Spleen (tissue), 11 donors: ENCODE measurements at regions not wholly inside any gene's neighbourhood (a gene's known extent, or its start where the extent isn't known, plus 50 kb on each side); places are given as distances from the start of the nearest gene placed in this dataset.

ENCODE experiments used
- DNase-seq: peaks from one replicate; pipeline ENCODE4 v3.0.0-alpha.2; 2020
- H3K27ac ChIP-seq, 8 donors: fragments of 200-600 bp; sonication (generic) in 7 of 8; 1 replicate in 4 of 8; 2 replicates in 4 of 8; pipeline versions ENCODE4 v1.5.0 to v1.8.0; 2016 to 2021; ENCODE audit warnings: inconsistent platforms in 4 of 8, mild to moderate bottlenecking in 4 of 8, moderate library complexity in 1 of 8
- H3K27me3 ChIP-seq, 7 donors: fragments of 200-600 bp; sonication (generic) in 6 of 7; replicated peaks in 1 of 7; 1 replicate in 4 of 7; 2 replicates in 3 of 7; pipeline versions ENCODE4 v1.5.0 to v1.8.0; 2016 to 2021; ENCODE audit warnings: inconsistent platforms in 3 of 7, mild to moderate bottlenecking in 1 of 7
- H3K36me3 ChIP-seq, 6 donors: fragments of 200-600 bp; sonication (generic) in 5 of 6; 1 replicate in 4 of 6; 2 replicates in 2 of 6; pipeline versions ENCODE4 v1.5.0 to v1.8.0; 2016 to 2021; ENCODE audit warnings: inconsistent platforms in 2 of 6
- H3K4me1 ChIP-seq, 6 donors: fragments of 200-600 bp; sonication (generic) in 5 of 6; 1 replicate in 3 of 6; 2 replicates in 3 of 6; pipeline versions ENCODE4 v1.5.0 to v1.8.0; 2016 to 2021; ENCODE audit warnings: inconsistent platforms in 3 of 6
- H3K4me3 ChIP-seq, 8 donors: fragments of 200-600 bp; sonication (generic) in 7 of 8; 1 replicate in 4 of 8; 2 replicates in 4 of 8; pipeline versions ENCODE4 v1.5.0 to v1.8.0; 2016 to 2021; ENCODE audit warnings: inconsistent platforms in 4 of 8, mild to moderate bottlenecking in 4 of 8, moderate library complexity in 2 of 8
- H3K9me3 ChIP-seq, 8 donors: fragments of 200-600 bp; sonication (generic) in 7 of 8; 1 replicate in 4 of 8; 2 replicates in 4 of 8; pipeline versions ENCODE4 v1.5.0 to v1.8.0; 2016 to 2021; ENCODE audit warnings: inconsistent platforms in 4 of 8
- POLR2A ChIP-seq, 3 donors: fragments of 450-650 bp; IDR thresholded peaks; one replicate each; pipeline ENCODE4 v1.5.1; 2017; ENCODE audit warnings: antibody characterized with exemption in 3 of 3, mild to moderate bottlenecking in 1 of 3
- POLR2AphosphoS5 ChIP-seq, 3 donors: sonication (generic); formaldehyde crosslinking; IDR thresholded peaks; one replicate each; pipeline ENCODE4 v1.5.1; 2017; ENCODE audit warnings: antibody characterized with exemption in 3 of 3
- WGBS, 5 donors: extraction: QIAGEN DNeasy Blood & Tissue Kit in 3 of 5; methylation state at CpG; one replicate each; pipeline versions ENCODE4 v1.1.5 to v1.1.7; 2013 to 2018; 5-methylcytosine and 5-hydroxymethylcytosine counted together
- intact Hi-C: fragments of 100-400 bp; cut with DNase I; formaldehyde crosslinking; loops from one replicate; pipeline ENCODE4 v1.15.0; 2023; ENCODE audit warnings: low total_unique reads
- TF ChIP-seq, protein P1 (sequence below), 11 experiments: fragments of 200-600 bp in 7 of 11; fragments of 450-650 bp in 4 of 11; sonication (generic) in 4 of 11; IDR thresholded peaks in 8 of 11; conservative IDR thresholded peaks in 3 of 11; 1 replicate in 7 of 11; 2 replicates in 4 of 11; pipeline versions ENCODE4 v1.4.0 to v1.8.0; 2016 to 2021; ENCODE audit warnings: antibody characterized with exemption in 11 of 11, inconsistent platforms in 4 of 11, mild to moderate bottlenecking in 1 of 11
- donor health status: healthy with polysubstance abuse.
- donor health status: DM: no; HTN: no; CAD: no; lungs with moderate emphysema.
- donor health status: DM: no; HTN: no; CAD: no.
- donor health status: Bipolar disorder and iron deficiency.
- donor health status: healthy.
- donor health status: DM: no; HTN: no; CAD: no.
- donor health status: DM: yes; HTN: yes; CAD: no.

DNA sequence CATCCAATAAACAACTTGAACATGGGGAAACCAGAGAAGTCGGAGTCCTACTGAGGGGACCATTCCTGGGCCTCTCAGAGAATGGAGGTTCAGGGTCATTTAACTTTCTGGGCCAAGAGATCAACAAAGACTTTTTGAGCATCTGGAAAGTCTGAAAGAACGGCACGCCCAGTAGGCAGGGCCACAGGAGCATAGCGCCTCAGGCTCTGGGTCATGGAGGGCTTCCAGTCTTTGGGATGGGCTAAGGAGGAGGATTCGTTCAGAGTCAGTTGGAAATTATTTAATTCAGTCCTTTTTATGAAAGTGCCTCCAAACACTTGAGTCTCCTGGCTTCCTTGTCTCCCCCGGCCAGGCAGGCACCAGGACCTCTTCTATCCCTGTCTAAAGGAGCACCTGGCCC lies 101.1 kb upstream of the GLI2 start:
- 79 to 94% (median 86%) methylated on average over 6 of the region's 6 CpGs for WGBS, 5 donors
- intact Hi-C loops: no loop called here
- Histone ChIP-seq H3K9me3 (no peaks in the 10 kb centered on the region), H3K27me3 (peaks cover 0 to 1% (median 0%) of the 10 kb centered on the region in 7 donors), H3K4me3 (no peak overlapping the region), H3K4me1 (no peaks in the 10 kb centered on the region), H3K36me3 (no peaks in the 10 kb centered on the region), H3K27ac (no peak overlapping the region)
- TF ChIP-seq POLR2AphosphoS5 (IDR thresholded peaks at IDR 0.05) (no peak), POLR2A (IDR thresholded peaks at IDR 0.05) (no peak)
- TF ChIP-seq, protein P1, sequence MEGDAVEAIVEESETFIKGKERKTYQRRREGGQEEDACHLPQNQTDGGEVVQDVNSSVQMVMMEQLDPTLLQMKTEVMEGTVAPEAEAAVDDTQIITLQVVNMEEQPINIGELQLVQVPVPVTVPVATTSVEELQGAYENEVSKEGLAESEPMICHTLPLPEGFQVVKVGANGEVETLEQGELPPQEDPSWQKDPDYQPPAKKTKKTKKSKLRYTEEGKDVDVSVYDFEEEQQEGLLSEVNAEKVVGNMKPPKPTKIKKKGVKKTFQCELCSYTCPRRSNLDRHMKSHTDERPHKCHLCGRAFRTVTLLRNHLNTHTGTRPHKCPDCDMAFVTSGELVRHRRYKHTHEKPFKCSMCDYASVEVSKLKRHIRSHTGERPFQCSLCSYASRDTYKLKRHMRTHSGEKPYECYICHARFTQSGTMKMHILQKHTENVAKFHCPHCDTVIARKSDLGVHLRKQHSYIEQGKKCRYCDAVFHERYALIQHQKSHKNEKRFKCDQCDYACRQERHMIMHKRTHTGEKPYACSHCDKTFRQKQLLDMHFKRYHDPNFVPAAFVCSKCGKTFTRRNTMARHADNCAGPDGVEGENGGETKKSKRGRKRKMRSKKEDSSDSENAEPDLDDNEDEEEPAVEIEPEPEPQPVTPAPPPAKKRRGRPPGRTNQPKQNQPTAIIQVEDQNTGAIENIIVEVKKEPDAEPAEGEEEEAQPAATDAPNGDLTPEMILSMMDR (IDR thresholded peaks at IDR 0.05 in 8 of 11, conservative IDR thresholded peaks at IDR 0.05 in 3 of 11): no peak
- DNase-seq: peak; percentile 41

GRCh38 chr2:120635146-120635545 lies 100.5 kb upstream of the GLI2 start:
- Histone ChIP-seq H3K4me1 (no peaks in the 10 kb centered on the region), H3K9me3 (no peaks in the 10 kb centered on the region), H3K4me3 (no peak overlapping the region), H3K27me3 (no peaks in the 10 kb centered on the region), H3K27ac (no peak overlapping the region), H3K36me3 (no peaks in the 10 kb centered on the region)
- TF ChIP-seq, protein P1 (IDR thresholded peaks at IDR 0.05 in 8 of 11, conservative IDR thresholded peaks at IDR 0.05 in 3 of 11): no peak
- TF ChIP-seq POLR2AphosphoS5 (IDR thresholded peaks at IDR 0.05) (no peak), POLR2A (IDR thresholded peaks at IDR 0.05) (no peak)
- DNase-seq: peak; percentile 35
- intact Hi-C loops: no loop called here
- WGBS, 5 donors: 86 to 94% (median 90%) methylated on average over 5 of the region's 5 CpGs

DNA sequence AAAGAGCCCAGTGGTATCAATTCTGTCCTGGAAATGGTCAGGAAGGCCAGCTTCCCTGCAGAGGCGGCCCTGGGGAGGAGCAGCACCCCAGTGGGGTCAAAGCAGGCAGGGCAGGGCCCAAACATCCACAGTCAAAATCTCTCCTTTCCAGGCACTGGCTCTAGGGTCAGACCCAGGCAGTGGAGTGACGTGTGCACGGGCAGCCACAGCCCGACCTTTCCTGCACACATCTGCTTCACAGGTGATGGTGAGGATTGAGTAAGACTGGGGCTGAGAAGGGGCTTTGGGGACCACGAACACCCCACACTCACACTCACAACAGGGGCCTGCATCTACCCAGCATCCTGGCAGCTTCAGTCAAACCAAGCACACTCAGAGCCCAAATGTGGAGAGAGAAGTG lies 97.8 kb upstream of the GLI2 start:
- Histone ChIP-seq H3K4me3 (no peak overlapping the region), H3K27me3 (peaks cover 0 to 4% (median 0%) of the 10 kb centered on the region in 7 donors), H3K27ac (no peak overlapping the region), H3K4me1 (no peaks in the 10 kb centered on the region), H3K9me3 (no peaks in the 10 kb centered on the region), H3K36me3 (no peaks in the 10 kb centered on the region)
- intact Hi-C loops: no loop called here
- peak; percentile 38 for DNase-seq
- WGBS, 5 donors: 61 to 89% (median 80%) methylated on average over 5 of the region's 5 CpGs
- TF ChIP-seq POLR2A (IDR thresholded peaks at IDR 0.05): no peak
- TF ChIP-seq, protein P1 (IDR thresholded peaks at IDR 0.05 in 8 of 11, conservative IDR thresholded peaks at IDR 0.05 in 3 of 11): no peak
- no peak for TF ChIP-seq POLR2AphosphoS5 (IDR thresholded peaks at IDR 0.05)

DNA sequence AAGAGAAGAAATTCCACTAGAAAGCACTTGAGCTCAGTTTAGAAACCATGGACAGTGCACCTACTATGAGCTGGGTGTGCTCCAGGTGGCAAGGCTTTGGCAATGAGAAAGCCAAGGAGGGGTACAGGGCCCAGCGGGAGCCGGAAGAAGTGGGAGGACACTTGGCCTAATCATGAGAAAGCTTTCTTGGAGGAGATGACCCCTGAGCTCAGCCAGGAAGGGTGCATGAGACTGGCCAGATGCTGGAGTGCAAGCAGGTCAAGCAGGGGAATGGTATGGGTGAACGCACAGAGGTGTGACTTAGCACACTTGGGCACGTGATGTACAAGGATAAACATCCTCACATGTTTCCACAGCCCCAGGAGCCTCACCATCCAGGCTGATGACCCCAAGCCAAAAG lies 97.2 kb upstream of the GLI2 start:
- H3K36me3 ChIP-seq: no peaks in the 10 kb centered on the region
- H3K4me3 ChIP-seq: no peak overlapping the region
- intact Hi-C loops: no loop called here
- H3K9me3 ChIP-seq: no peaks in the 10 kb centered on the region
- no peak overlapping the region for H3K27ac ChIP-seq
- H3K27me3 ChIP-seq: peaks cover 0 to 4% (median 0%) of the 10 kb centered on the region in 7 donors
- 82 to 93% (median 86%) methylated on average over 4 of the region's 4 CpGs for WGBS, 5 donors
- DNase-seq: no peak
- no peak for TF ChIP-seq POLR2AphosphoS5 (IDR thresholded peaks at IDR 0.05)
- TF ChIP-seq, protein P1 (IDR thresholded peaks at IDR 0.05 in 8 of 11, conservative IDR thresholded peaks at IDR 0.05 in 3 of 11): no peak
- TF ChIP-seq POLR2A (IDR thresholded peaks at IDR 0.05): no peak
- H3K4me1 ChIP-seq: no peaks in the 10 kb centered on the region
